GM12878 (cell line): ENCODE measurements at regions not wholly inside any gene's neighbourhood (a gene's known extent, or its start where the extent isn't known, plus 50 kb on each side); places are given as distances from the start of the nearest gene placed in this dataset.

Experiments
- BACH1 ChIP-seq: fragments of 450-650 bp; IDR thresholded peaks from 2 replicates; pipeline ENCODE4 v1.6.1; 2017; ENCODE audit warnings: mild to moderate bottlenecking, borderline replicate concordance
- BCL11A ChIP-seq: IDR thresholded peaks from 2 replicates; pipeline ENCODE4 v1.6.1; 2011; ENCODE audit warnings: low read depth, low read length
- LARP7 ChIP-seq: fragments of 450-650 bp; IDR thresholded peaks from 2 replicates; pipeline ENCODE4 v1.6.1; 2017; ENCODE audit warnings: mild to moderate bottlenecking
- NFIC ChIP-seq: IDR thresholded peaks from 2 replicates; pipeline ENCODE4 v1.6.1; 2012; ENCODE audit warnings: low read depth, mild to moderate bottlenecking, inconsistent platforms, low read length, moderate library complexity
- POLR2AphosphoS2 ChIP-seq: IDR thresholded peaks from 2 replicates; pipeline ENCODE4 v1.6.1; 2011; ENCODE audit warnings: low read depth, mild to moderate bottlenecking, low read length, improper control_type of control experiment, moderate library complexity
- SRF ChIP-seq, 2 experiments: IDR thresholded peaks; 2 replicates each; pipeline ENCODE4 v1.6.1; 2011; ENCODE audit warnings: low read depth in 2 of 2, low read length in 2 of 2, mild to moderate bottlenecking in 1 of 2, moderate library complexity in 1 of 2
- TF ChIP-seq, protein P1 (sequence below): fragments of 450-650 bp; IDR thresholded peaks from 2 replicates; pipeline ENCODE4 v1.6.1; 2017; ENCODE audit warnings: mild to moderate bottlenecking, moderate library complexity
- TF ChIP-seq, protein P2 (sequence below): fragments of 450-650 bp; IDR thresholded peaks from 2 replicates; pipeline ENCODE4 v1.6.1; 2017; ENCODE audit warnings: low read depth, mild to moderate bottlenecking, moderate library complexity
- TF ChIP-seq, protein P3 (sequence below): fragments of 450-650 bp; IDR thresholded peaks from 2 replicates; pipeline ENCODE4 v1.6.1; 2016; ENCODE audit warnings: mild to moderate bottlenecking, moderate library complexity, borderline replicate concordance

DNA sequence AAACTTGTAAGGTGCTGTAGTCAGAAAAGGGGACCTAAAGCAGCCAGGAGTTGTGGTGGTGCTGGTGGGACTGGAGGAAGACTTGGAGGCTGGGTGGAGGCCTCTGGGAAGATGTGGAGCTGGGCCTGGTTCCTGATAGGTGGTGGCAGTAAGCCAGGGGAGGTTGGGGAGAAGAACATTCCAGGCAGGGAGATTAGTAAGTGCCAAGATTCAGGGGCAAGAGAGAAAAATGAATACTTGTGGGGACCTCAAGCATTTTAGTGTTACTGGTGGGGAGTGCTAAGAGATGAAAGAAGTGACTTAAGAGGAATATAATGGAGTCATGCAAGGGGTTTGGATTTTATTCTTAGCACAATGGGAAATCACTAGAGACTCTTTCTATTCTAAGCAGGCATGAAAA lies 79.0 kb upstream of the B3GAT2 start (continued):
- TF ChIP-seq, protein P1, sequence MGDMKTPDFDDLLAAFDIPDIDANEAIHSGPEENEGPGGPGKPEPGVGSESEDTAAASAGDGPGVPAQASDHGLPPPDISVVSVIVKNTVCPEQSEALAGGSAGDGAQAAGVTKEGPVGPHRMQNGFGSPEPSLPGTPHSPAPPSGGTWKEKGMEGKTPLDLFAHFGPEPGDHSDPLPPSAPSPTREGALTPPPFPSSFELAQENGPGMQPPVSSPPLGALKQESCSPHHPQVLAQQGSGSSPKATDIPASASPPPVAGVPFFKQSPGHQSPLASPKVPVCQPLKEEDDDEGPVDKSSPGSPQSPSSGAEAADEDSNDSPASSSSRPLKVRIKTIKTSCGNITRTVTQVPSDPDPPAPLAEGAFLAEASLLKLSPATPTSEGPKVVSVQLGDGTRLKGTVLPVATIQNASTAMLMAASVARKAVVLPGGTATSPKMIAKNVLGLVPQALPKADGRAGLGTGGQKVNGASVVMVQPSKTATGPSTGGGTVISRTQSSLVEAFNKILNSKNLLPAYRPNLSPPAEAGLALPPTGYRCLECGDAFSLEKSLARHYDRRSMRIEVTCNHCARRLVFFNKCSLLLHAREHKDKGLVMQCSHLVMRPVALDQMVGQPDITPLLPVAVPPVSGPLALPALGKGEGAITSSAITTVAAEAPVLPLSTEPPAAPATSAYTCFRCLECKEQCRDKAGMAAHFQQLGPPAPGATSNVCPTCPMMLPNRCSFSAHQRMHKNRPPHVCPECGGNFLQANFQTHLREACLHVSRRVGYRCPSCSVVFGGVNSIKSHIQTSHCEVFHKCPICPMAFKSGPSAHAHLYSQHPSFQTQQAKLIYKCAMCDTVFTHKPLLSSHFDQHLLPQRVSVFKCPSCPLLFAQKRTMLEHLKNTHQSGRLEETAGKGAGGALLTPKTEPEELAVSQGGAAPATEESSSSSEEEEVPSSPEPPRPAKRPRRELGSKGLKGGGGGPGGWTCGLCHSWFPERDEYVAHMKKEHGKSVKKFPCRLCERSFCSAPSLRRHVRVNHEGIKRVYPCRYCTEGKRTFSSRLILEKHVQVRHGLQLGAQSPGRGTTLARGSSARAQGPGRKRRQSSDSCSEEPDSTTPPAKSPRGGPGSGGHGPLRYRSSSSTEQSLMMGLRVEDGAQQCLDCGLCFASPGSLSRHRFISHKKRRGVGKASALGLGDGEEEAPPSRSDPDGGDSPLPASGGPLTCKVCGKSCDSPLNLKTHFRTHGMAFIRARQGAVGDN, result no peak
- TF ChIP-seq, protein P2, sequence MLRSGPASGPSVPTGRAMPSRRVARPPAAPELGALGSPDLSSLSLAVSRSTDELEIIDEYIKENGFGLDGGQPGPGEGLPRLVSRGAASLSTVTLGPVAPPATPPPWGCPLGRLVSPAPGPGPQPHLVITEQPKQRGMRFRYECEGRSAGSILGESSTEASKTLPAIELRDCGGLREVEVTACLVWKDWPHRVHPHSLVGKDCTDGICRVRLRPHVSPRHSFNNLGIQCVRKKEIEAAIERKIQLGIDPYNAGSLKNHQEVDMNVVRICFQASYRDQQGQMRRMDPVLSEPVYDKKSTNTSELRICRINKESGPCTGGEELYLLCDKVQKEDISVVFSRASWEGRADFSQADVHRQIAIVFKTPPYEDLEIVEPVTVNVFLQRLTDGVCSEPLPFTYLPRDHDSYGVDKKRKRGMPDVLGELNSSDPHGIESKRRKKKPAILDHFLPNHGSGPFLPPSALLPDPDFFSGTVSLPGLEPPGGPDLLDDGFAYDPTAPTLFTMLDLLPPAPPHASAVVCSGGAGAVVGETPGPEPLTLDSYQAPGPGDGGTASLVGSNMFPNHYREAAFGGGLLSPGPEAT, result no peak
- TF ChIP-seq, protein P3, sequence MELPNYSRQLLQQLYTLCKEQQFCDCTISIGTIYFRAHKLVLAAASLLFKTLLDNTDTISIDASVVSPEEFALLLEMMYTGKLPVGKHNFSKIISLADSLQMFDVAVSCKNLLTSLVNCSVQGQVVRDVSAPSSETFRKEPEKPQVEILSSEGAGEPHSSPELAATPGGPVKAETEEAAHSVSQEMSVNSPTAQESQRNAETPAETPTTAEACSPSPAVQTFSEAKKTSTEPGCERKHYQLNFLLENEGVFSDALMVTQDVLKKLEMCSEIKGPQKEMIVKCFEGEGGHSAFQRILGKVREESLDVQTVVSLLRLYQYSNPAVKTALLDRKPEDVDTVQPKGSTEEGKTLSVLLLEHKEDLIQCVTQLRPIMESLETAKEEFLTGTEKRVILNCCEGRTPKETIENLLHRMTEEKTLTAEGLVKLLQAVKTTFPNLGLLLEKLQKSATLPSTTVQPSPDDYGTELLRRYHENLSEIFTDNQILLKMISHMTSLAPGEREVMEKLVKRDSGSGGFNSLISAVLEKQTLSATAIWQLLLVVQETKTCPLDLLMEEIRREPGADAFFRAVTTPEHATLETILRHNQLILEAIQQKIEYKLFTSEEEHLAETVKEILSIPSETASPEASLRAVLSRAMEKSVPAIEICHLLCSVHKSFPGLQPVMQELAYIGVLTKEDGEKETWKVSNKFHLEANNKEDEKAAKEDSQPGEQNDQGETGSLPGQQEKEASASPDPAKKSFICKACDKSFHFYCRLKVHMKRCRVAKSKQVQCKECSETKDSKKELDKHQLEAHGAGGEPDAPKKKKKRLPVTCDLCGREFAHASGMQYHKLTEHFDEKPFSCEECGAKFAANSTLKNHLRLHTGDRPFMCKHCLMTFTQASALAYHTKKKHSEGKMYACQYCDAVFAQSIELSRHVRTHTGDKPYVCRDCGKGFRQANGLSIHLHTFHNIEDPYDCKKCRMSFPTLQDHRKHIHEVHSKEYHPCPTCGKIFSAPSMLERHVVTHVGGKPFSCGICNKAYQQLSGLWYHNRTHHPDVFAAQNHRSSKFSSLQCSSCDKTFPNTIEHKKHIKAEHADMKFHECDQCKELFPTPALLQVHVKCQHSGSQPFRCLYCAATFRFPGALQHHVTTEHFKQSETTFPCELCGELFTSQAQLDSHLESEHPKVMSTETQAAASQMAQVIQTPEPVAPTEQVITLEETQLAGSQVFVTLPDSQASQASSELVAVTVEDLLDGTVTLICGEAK, result no peak
- TF ChIP-seq POLR2AphosphoS2 (no peak), NFIC (no peak), LARP7 (no peak), BCL11A (no peak), BACH1 (no peak), SRF (IDR thresholded peaks at IDR 0.05; ENCODE audit: low read depth in 2 of 2, low read length in 2 of 2) (no peak)
- TF ChIP-seq, all 136 proteins: peak for 0
